ENCODE measurements at regions not wholly inside any gene's neighbourhood (a gene's known extent, or its start where the extent isn't known, plus 50 kb on each side); places are given as distances from the start of the nearest gene placed in this dataset.
"Not testable (repeated sequence)": the region's sequence is repeated elsewhere in the genome, so short reads cannot be mapped to it uniquely, and the experiment has no call there.

DNA sequence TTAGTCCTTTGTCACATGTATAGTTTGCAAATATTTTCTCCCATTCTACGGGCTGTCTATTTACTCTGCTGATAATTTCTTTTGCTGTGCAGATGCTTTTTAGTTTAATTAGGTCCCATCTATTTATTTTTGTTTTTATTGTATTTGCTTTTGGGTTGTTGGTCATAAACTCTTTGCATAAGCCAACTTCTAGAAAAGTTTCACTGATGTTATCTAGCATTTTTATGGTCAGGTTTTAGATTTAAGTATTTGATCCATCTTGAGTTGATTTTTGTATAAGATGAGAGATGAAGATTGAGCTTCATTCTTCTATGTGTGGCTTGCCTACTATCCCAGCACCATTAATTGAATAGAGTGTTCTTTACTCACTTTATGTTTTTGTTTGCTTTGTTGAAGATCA is 1008.4 kb upstream of the ATXN7L3B start:
- DNase-seq (ENCODE audit: low read depth): no peak

DNA sequence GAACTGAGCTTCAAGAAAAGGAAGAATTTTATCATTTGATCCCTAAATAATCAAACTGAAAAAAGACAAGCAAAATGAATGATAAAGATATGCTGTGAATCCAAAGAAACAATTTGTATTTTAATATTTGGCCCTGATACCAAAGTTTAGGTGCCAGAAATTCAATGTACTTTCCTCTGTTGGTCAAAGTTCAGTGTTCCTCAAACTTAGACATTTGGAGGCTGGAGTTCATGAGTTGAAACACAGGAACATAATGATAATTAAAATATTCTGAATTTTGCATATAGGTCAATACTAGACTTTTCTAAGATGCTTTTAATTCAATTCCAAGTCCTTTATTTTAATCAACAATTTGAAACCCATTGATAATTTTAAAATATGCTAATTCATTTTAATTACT is 1007.7 kb upstream of the ATXN7L3B start:
- DNase-seq (ENCODE audit: low read depth): no peak

DNA sequence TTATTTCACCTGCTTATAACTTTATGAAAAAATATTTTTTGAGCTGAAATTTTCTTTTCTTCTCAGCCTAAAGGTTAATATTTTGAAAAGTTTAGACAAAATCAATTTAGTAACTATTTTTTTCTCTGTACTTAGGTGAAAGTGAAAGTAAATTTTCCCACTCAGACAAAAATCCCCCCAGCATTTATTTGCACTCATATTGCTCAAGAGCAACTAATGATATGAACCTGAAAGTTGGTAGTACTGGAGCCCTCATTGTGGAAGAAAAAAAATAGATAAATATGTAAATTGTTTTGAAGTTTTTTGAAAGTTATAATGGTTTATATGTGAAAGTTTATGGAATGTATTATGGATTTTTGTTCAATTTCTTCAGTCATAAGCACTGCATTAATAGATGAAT is 1005.9 kb upstream of the ATXN7L3B start:
- DNase-seq (ENCODE audit: low read depth): no peak

DNA sequence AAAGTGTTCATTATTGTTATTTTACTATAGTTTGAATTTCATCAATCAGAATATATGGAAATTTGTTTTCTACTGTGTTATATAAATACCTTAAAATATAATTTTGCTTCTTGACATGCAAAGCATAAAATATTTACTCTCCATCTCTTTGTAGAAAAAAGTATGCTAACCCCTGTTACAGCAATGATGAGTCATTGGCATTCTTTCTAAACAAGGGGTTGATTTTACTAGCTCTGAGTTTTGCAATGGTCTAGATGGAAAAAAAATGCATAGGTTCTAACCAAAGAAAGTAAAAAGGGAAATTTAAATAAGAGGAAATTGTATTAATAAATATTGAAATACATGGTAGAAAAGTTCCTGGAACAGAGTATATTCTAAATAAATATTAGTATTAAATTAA is 990.2 kb upstream of the ATXN7L3B start:
- no peak for DNase-seq (ENCODE audit: low read depth)

DNA sequence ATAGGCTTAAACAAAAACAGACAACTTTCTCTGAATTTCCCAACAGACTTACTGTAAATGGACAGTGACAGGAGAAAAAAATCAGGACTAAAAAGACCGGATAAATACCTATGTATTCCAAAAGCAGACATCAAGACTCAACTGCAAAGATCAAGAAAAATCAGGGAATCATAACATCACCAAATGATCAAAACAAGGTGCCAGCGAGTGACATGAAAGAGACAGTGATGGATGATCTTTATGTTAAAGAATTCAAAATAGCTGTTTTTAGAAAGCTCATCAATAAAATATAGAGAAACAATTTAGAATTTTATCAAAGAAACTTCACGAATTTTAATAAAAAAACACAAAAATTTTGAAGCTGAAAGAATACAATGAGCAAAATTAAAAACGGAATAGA is 952.5 kb upstream of the ATXN7L3B start:
- DNase-seq (ENCODE audit: low read depth): no peak

DNA sequence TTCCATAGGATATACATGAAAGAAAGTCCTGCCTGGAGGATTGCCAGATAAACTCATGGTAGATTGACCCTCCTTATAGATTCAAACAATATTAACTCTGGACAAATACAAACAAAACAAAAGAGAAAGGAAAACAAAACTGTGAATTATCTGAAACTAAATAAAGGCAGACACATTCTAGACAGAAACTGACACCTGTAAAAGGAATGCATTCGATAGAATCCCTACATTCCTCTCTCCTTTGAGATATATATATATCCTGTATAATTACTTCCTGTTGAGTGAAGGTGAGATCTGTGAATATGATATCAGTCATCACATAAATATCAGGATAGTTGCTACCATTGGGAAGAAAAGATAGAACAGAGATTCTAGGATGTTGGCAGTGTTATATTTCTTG is 948.4 kb upstream of the ATXN7L3B start:
- no peak for DNase-seq (ENCODE audit: low read depth)

DNA sequence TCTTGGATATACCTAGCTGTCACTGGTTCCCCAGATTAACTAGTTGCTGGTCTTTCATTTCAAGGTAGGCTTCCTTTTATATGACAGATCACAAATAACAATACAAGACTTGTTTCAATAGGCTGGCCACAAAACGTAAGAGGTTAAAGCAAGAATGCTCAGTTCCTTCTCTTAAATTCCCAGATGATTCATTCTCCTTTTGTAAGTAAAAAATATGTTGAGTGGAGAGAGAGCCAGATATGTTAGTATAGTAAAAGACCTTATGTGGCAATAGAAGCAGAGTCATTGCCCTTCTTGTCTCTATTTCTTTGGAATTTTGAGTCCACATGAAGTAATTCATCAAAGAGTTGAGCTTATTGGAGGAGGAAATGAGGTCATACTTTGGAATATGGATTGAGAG is 939.0 kb upstream of the ATXN7L3B start:
- DNase-seq (ENCODE audit: low read depth): no peak

DNA sequence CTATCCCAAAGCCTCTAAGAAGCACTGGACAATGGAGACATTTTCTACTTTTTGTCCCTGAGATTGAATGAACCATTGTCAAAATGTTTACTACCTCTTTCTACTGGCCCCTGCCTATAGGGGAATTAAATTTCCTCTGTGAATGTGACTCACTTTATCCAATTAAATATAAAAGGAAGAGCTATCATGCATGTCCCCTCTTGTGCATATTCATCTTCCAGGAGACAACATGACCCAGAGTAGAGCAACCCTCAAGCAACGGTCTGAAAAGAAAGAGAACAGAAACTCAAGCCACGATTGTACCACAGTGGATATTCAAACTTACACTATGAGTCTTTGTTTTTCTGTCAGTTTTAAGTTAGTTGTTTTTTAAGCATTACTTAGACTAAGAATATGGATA is 938.4 kb upstream of the ATXN7L3B start:
- DNase-seq (ENCODE audit: low read depth): no peak

DNA sequence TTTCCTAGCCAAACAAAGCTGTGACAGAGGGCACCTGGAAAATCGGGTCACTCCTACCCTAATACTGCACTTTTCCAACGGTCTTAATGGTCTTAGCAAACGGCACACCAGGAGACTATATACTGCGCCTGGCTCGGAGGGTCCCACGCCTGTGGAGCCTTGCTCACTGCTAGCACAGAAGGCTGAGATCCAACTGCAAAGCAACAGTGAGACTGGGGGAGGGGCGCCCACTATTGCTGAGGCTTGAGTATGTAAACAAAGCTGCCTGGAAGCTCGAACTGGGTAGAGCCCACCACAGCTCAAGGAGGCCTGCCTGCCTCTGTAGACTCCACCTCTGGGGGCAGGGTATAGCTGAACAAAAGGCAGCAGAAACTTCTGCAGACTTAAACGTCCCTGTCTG is 931.7 kb upstream of the ATXN7L3B start:
- DNase-seq (ENCODE audit: low read depth): not testable (repeated sequence)

DNA sequence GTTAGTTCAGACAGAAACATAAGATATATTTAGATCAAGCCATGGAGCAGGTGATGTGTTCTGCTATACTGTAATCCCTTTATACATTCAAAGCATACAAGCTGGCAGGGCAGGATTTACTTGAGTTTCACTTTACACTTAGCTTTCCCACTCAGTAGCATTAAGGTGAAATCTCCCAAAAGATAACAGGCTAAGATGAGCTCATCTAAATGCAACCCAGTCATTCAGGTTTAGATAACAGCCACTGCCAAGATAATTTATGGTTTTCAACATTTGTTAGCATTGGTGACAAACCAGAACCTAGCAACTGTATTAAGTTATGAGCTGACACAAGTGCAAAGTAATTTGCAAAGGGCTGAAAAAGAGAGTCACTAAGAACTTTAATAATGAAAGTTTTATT is 925.1 kb upstream of the ATXN7L3B start:
- no peak for DNase-seq (ENCODE audit: low read depth)

DNA sequence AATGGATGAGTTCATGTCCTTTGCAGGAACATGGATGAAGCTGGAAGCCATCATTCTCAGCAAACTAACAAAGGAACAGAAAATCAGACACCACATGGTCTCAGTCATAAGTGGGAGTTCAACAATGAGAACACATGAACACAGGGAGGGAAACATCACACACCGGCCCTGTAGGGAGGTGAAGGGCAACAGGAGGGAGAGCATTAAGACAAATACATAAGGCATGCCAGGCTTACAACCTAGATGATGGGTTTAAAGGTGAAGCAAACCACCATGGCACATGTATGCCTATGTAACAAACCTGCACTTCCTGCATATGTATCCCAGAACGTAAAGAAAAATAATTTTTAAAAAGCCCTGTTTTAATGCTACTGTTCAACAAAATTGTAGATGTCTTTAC is 914.2 kb upstream of the ATXN7L3B start:
- no peak for DNase-seq (ENCODE audit: low read depth)

DNA sequence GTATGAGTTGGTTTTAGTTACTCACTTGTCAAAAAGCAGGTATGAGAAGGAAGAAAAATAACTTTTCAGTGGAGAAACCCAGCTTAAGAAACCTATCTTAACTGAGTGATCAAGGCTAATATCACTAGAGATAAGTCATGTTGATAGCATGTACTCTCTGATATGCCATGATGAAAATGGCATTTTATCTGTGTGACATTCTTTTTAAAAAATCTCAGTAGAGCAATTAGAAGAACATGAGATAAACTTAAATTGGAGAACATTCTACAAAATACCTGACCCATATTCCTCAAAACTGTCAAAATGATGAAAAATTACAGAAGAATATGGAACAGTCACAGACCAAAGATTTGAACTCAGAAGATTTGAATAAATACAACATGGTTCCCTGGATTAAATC is 912.4 kb upstream of the ATXN7L3B start:
- DNase-seq (ENCODE audit: low read depth): no peak

DNA sequence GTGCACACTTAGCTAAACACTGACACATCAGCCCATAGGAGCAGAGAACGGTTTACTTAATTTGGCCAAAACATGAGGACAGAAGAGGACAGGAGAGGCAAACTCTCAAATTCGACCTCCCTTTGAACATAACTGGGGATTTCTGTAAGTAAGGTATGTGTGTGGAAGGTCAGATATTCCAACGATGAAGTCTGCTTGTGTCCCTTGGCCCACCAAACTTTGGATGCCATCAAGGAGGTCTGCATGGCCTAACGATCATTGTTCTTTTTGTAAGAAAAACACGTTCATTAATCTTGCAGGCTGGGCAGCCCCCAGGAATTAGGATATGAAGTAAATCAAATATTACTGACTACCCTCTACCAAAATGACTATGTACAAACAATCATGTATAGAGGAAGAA is 908.5 kb upstream of the ATXN7L3B start:
- no peak for DNase-seq (ENCODE audit: low read depth)

DNA sequence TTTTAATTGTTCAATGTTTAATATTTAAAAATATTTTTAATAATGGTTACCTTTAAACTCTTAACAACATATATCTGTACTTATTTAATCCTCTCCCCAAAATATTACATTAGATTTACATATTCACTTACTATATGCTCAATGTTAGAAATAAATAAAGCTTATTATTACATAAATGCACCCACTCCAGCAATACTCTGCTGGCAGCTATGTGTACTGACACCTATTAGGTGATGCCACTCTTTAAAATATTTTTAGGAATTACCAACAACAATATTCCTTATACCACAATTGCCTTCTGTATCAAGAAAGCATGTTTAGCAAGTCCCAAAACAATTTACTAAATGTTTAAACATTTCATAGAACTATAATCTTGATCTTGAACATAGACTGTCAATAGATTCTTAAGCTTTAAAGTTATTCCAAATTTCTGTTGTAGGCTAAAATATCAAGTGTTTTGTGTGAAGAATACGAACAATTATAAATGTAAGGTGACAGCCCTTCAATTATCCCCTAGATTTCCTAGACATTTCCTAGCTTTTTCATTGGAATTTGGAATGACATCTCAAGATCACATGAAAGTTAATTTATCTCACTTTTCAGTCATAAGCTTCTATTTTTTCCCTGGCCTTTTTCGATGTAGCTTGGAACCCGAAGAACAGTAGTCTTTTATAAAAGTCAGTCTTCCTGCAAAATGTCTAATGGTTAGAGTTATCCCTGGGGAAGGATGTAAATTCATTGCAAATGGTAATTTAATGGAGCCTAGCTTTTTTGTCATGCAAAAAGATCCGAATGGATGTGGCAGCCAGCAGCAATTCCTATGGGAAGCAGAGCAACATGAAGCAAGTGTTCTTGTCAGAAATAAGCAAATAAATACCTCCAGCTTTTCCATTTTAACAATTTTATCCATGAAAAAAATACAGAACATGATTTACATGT is 907.5 kb upstream of the ATXN7L3B start:
- DNase-seq (ENCODE audit: low read depth): no peak

DNA sequence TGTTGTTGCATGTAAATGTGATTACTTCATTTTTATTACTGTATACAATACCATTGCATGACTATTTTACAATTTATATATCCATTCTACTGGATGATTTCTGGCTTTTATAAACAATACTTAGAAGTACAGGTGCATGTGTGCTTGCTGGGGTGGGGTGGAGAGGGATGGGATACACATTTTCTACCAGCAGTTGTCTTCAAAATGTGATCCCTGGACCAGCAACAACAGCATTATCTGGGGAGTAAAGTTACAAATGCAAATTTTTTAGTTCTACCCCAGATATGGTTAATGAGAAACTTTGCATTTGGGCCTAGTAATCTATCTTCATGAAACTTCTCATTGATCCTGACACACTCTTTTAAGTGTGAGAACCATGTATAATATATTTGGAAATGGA is 905.4 kb upstream of the ATXN7L3B start:
- DNase-seq (ENCODE audit: low read depth): no peak

DNA sequence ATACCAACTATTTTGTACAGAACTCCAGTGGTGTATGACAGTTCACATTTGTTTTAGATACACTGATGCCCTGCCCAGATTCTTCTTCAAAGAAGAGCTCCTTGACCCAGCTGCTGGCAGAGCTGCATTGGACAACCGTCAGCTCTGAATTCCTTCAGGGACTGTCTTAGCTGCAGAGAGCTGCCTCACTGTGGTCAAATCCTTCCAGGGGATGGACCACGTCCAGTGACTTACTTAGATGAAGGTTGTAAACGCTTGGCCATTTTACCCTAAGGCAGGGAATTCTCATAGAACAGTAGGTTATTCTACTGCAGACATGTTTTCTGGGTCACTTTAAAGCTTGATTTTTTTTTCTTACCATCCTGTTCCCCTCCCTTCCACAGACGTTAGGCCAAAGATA is 905.0 kb upstream of the ATXN7L3B start:
- no peak for DNase-seq (ENCODE audit: low read depth)

DNA sequence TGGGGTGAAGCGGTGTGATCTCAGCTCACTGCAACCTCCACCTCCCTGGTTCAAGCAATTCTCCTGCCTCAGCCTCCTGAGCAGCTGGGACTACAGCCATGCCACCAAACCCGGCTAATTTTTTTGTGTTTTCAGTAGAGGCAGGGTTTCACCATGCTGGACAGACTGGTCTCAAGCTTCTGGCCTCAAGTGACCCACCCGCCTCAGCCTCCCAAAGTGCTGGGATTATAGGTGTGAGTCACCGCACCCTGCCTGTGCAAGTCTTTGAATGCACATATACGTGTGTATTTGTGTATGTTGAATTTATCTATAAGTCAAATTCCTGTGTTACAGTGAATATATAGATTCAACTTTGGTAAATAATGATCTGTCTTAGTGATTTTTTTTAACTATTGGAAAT is 898.2 kb upstream of the ATXN7L3B start:
- DNase-seq (ENCODE audit: low read depth): not testable (repeated sequence)

DNA sequence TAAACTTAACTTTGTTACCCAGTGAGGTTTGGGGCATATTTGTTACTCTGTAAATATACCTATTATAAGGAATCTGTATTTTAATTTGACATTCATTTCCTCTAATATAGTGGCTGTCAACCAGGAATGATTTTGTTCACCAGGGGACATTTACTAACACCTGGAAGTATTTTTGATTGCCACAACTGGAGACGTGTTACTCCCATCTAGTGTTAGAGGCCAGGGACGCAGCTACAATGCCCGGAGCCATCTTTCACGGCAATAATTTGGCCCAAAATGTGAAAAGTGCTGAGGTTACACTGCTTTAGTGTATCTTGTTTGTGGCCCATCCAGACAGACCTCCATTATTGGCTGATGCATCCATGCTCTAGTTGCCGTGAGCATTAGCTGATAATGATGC is 881.3 kb upstream of the ATXN7L3B start:
- no peak for DNase-seq (ENCODE audit: low read depth)

DNA sequence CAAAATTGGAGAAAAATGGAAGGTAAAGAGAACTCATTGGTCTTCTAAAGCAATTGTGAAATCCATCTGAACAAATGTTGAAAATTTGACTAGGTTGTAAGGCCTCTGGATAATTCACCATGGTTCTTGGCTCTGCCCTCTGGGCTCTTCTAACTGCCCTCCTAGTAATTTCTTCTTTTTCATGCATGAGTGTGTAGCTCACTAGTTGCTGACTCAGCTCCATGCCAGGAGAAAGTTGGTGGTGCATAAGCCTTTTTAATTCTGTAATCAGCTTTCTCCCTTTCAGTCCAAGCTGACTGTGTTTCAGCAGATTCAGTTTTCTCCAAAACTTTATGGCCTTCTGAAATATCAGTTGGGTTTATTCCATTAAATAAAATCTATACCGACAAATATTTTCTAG is 877.8 kb upstream of the ATXN7L3B start:
- no peak for DNase-seq (ENCODE audit: low read depth)

DNA sequence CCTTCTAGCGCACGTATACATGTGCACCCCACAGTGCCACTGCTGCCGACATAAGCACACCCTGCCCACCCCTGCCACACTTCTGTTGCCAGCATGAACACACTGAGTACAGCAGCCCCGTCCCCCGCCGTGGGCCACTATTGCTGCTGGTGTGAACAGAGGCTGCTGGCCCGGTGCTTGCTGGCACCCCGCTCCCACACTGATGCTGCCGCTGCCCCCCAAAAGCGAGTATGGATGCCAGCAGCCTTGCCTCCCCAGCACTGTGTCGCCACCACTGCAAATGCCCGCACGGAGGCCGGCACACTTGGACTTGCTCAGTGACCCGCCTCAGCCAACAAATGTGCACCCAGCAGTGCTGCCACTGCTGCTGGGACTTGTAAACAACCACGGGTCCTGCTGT is 872.4 kb upstream of the ATXN7L3B start:
- no peak for DNase-seq (ENCODE audit: low read depth)

DNA sequence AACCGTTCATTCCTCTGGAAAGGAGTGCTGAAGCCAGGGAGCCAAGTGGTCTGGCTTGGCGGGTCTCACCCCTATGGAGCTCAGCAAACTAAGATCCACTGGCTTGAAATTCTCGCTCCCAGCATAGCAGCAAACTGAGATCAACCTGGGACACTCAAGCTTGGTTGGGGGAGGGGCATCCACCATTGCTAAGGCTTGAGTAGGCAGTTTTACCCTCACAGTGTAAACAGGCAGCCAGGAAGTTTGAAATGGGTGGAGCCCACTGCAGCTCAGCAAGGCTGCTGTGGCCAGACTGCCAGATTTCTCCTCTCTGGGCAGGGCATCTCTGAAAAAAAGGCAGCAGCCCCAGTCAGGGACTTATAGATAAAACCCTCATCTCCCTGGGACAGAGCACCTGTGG is 866.1 kb upstream of the ATXN7L3B start:
- not testable (repeated sequence) for DNase-seq (ENCODE audit: low read depth)

DNA sequence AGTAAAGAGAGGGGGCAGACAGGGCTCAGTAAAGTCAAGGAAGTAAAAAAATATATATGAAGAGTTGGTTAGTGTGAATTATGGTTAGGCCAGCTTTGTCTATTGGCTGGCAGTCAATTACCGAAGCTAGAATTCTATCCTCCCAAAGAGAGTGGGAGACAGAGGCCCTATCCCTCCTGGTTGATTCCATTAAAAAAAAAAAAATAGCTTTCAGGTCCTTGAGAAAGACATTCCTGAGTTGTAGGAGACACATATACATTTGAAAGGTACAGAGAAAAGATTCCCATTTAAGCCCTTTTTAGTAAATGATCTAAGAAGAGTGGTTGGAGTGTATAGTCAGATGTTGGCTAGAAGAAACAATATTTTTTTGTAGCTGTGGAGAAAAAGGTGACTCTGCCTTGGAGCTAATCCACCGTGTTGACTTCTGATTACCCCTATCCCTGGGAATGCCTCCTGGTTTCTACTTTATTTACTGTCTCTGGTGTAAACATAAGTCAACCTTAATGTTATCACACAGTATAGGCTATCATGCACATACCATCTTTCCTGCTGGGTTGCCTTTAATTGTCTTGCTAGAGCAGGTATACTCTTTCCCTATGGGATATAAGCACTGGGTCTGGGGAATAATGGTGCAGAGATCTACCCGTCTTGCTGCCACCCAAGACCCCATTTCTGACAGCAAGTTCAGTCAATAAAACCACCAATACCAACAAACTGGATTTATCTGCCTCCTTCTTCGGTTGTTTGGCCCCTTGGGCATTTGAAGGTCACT is 859.9 kb upstream of the ATXN7L3B start:
- no peak for DNase-seq (ENCODE audit: low read depth)

DNA sequence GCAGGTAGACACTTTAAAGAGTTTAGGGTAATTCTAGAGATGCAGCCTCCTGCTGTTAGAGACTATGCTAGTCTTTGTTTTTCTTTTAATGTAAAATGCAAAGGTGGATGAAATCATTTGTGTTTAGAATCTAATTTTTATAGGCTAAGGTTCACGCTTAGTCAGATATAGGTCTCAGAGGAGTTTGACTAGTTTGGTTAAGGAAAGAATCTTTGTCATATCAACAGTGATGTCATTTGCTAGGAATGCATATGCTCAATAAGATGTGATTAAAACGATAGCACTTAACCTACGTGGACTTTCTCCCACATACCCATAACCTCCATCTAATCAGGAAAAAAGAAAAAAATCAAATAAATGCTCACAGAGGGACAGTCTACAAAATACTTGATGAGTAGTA is 859.3 kb upstream of the ATXN7L3B start:
- no peak for DNase-seq (ENCODE audit: low read depth)
